ENCODE measurements at regions not wholly inside any gene's neighbourhood (a gene's known extent, or its start where the extent isn't known, plus 50 kb on each side); places are given as distances from the start of the nearest gene placed in this dataset.

DNA sequence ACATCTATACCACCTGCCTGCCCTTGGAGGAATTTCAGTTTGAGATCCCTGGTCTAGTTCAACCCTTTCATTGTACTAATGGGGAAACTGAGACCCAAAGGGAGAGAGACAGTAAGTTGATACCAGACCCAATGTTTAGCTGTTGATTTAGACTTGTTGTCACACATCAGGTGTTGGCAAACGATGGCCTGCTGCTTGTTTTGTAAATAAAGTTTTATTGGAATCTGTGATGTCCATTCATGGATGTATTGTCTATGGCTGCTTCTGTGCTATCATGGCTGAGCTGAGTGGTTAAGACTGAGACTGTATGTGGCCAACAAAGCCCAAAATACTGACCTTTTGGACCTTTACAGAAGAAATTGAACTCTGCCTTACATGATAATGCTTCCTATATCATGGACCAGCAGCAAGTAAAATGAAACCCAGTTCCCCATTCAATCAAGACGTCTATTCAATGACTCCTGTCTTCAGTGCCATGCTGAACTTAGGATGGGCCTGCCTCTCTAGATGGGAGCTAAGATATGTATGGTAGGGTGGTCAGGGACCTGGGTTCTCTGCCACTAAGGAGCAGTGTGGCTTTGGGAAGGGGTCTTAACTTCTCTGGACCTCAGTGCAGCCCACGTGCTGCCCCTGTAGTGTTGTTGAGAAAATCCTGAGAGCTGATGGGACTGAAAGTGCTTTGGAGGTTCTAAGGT, 111.0 kb downstream of the IRX5 start:
- Histone ChIP-seq H3K4me1 (ENCODE audit: control insufficient read depth, extremely low read depth, insufficient read depth, low read length) (no peaks in the 10 kb centered on the region), H4K20me1 (ENCODE audit: control insufficient read depth, extremely low read depth, insufficient read depth, low read length) (no peaks in the 10 kb centered on the region), H3K9me3 (ENCODE audit: control insufficient read depth, insufficient read depth, low read depth, low read length) (no peaks in the 10 kb centered on the region), H3K36me3 (ENCODE audit: control insufficient read depth, insufficient read depth, low read length) (no peaks in the 10 kb centered on the region), H3K4me3 (replicated peaks in 1 of 4; ENCODE audit: control extremely low read depth in 1 of 4, insufficient read depth in 1 of 4, low read depth in 3 of 4, low read length in 4 of 4) (no peak overlapping the region), H2AFZ (ENCODE audit: low read length) (no peak overlapping the region), H3K9ac (ENCODE audit: insufficient read depth, low read length) (no peak overlapping the region), H3K27ac (ENCODE audit: insufficient read depth, low read length) (no peak overlapping the region), H3K4me2 (ENCODE audit: extremely low read depth, insufficient read depth, low read length) (no peak overlapping the region), H3K79me2 (ENCODE audit: control insufficient read depth, insufficient read depth, low read length) (no peaks in the 10 kb centered on the region), H3K27me3 (ENCODE audit: control insufficient read depth, insufficient read depth, low read length) (no peaks in the 10 kb centered on the region)
- DNase-seq (ENCODE audit: low read depth in 2 of 2): no peak
- TF ChIP-seq EZH2 (IDR thresholded peaks at IDR 0.05; ENCODE audit: low read length, missing control alignments) (no peak), CTCF (conservative IDR thresholded peaks at IDR 0.05 in 1 of 2, IDR thresholded peaks at IDR 0.05 in 1 of 2; ENCODE audit: low read depth in 1 of 2, low read length in 2 of 2) (no peak)

DNA sequence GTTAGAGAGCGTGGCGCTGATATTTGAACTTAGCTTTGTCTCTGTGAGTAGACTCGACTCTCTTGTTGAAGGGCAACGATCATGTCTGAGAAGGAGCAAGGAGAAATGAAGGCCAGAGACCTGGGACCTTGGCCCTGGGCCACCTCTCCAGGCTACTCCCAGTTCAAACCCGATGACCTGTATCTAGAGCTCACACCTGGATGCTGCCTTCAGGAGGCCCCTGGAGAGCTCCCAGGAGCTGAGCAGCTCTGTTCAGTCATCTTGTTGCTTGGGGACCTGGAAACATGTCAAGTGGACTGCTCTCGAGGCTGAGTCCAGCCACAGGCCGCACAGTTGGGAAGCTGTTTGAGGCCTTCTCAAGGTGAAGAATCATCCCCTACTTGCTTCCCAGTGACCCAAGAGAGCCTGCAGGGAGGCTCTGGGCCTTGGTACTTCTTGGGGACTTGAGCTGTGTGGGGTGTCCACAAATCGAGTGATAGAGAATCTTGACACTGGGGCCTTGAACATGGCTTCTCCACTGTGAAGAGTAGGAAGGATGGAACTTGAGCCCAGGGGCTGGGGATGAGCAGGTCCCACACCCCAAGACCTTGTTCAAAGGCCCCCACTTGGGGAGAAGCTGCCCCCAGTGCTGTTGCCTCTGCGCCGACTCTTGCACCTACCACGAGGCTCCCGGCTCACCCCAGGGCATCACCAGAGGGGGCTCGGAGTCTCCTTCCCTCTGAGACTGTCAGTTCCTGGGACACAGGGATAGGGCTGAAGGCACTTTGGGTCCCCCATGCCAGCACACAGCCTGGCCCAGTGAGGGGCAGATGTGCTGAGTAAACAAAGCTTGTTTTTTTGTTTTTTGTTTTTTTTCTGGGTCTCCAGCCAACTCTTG, 112.1 kb downstream of the IRX5 start:
- Histone ChIP-seq H3K27me3 (ENCODE audit: control insufficient read depth, insufficient read depth, low read length) (no peaks in the 10 kb centered on the region), H4K20me1 (ENCODE audit: control insufficient read depth, extremely low read depth, insufficient read depth, low read length) (no peaks in the 10 kb centered on the region), H3K36me3 (ENCODE audit: control insufficient read depth, insufficient read depth, low read length) (no peaks in the 10 kb centered on the region), H3K9me3 (ENCODE audit: control insufficient read depth, insufficient read depth, low read depth, low read length) (no peaks in the 10 kb centered on the region), H3K4me2 (ENCODE audit: extremely low read depth, insufficient read depth, low read length) (no peak overlapping the region), H3K27ac (ENCODE audit: insufficient read depth, low read length) (no peak overlapping the region), H3K4me3 (replicated peaks in 1 of 4; ENCODE audit: control extremely low read depth in 1 of 4, insufficient read depth in 1 of 4, low read depth in 3 of 4, low read length in 4 of 4) (no peak overlapping the region), H3K79me2 (ENCODE audit: control insufficient read depth, insufficient read depth, low read length) (no peaks in the 10 kb centered on the region), H3K4me1 (ENCODE audit: control insufficient read depth, extremely low read depth, insufficient read depth, low read length) (no peaks in the 10 kb centered on the region), H3K9ac (ENCODE audit: insufficient read depth, low read length) (no peak overlapping the region), H2AFZ (ENCODE audit: low read length) (no peak overlapping the region)
- DNase-seq (ENCODE audit: low read depth in 2 of 2): no peak
- TF ChIP-seq CTCF (conservative IDR thresholded peaks at IDR 0.05 in 1 of 2, IDR thresholded peaks at IDR 0.05 in 1 of 2; ENCODE audit: low read depth in 1 of 2, low read length in 2 of 2): no peak
- TF ChIP-seq EZH2 (IDR thresholded peaks at IDR 0.05; ENCODE audit: low read length, missing control alignments): no peak

- H3K9me3 ChIP-seq (ENCODE audit: control insufficient read depth, insufficient read depth, low read depth, low read length): no peaks in the 10 kb centered on the region
- H3K4me1 ChIP-seq (ENCODE audit: control insufficient read depth, extremely low read depth, insufficient read depth, low read length): no peaks in the 10 kb centered on the region
- no peak overlapping the region for H2AFZ ChIP-seq (ENCODE audit: low read length)
- no peaks in the 10 kb centered on the region for H3K27me3 ChIP-seq (ENCODE audit: control insufficient read depth, insufficient read depth, low read length)
- DNase-seq (ENCODE audit: low read depth in 2 of 2): no peak
- H3K4me2 ChIP-seq (ENCODE audit: extremely low read depth, insufficient read depth, low read length): no peak overlapping the region
- H3K9ac ChIP-seq (ENCODE audit: insufficient read depth, low read length): no peak overlapping the region
- H3K4me3 ChIP-seq (replicated peaks in 1 of 4; ENCODE audit: control extremely low read depth in 1 of 4, insufficient read depth in 1 of 4, low read depth in 3 of 4, low read length in 4 of 4): no peak overlapping the region
- H3K36me3 ChIP-seq (ENCODE audit: control insufficient read depth, insufficient read depth, low read length): no peaks in the 10 kb centered on the region
- H3K27ac ChIP-seq (ENCODE audit: insufficient read depth, low read length): no peak overlapping the region
- H4K20me1 ChIP-seq (ENCODE audit: control insufficient read depth, extremely low read depth, insufficient read depth, low read length): no peaks in the 10 kb centered on the region
- no peaks in the 10 kb centered on the region for H3K79me2 ChIP-seq (ENCODE audit: control insufficient read depth, insufficient read depth, low read length)
- no peak for TF ChIP-seq EZH2 (IDR thresholded peaks at IDR 0.05; ENCODE audit: low read length, missing control alignments)
These were observed 112.8 kb downstream of the IRX5 start for GRCh38 chr16:55043499-55043898.

Data from fibroblast of lung (primary cell).